ENCODE measurements at regions not wholly inside any gene's neighbourhood (a gene's known extent, or its start where the extent isn't known, plus 50 kb on each side); places are given as distances from the start of the nearest gene placed in this dataset.

GRCh38 chr5:153116916-153117315 lies 373.6 kb upstream of the GRIA1 start:
- Histone ChIP-seq H3K4me2 (no peak overlapping the region), H3K4me1 (no peaks in the 10 kb centered on the region), H3K27ac (no peak overlapping the region), H3K4me3 (no peak overlapping the region), H3K9me3 (no peaks in the 10 kb centered on the region)
- ATAC-seq (no peak), FAIRE-seq (no peak), DNase-seq (ENCODE audit: low read depth in 1 of 2, low spot score in 1 of 2) (no peak)
- CTCF ChIA-PET: no interaction called here
- POLR2A ChIA-PET: no interaction called here
- 0% methylated on average over 1 of the region's 1 CpG for WGBS (ENCODE audit: missing lambda C conversion rate)
- TF ChIP-seq ESRRA (IDR thresholded peaks at IDR 0.05; ENCODE audit: borderline replicate concordance, low read length) (no peak), USF2 (IDR thresholded peaks at IDR 0.05) (no peak), HOXA7 (CRISPR knock-in tag; IDR thresholded peaks at IDR 0.05) (no peak), RNF2 (IDR thresholded peaks at IDR 0.05; ENCODE audit: borderline replicate concordance, low read depth) (no peak), RARB (CRISPR knock-in tag; IDR thresholded peaks at IDR 0.05) (no peak)

- Histone ChIP-seq H3K4me2 (no peak overlapping the region), H3K4me1 (no peaks in the 10 kb centered on the region), H3K4me3 (no peak overlapping the region), H3K9me3 (no peaks in the 10 kb centered on the region), H3K27ac (no peak overlapping the region)
- TF ChIP-seq CBX2 (IDR thresholded peaks at IDR 0.05; ENCODE audit: borderline replicate concordance, low read depth): no peak
- TF ChIP-seq CEBPB (IDR thresholded peaks at IDR 0.05): no peak
- CTCF ChIA-PET: no interaction called here
- DNase-seq (ENCODE audit: low read depth in 1 of 2, low spot score in 1 of 2): no peak
- POLR2A ChIA-PET: no interaction called here
- FAIRE-seq: no peak
- no peak for ATAC-seq
- WGBS (ENCODE audit: missing lambda C conversion rate): 0% methylated on average over 1 of the region's 1 CpG
Observed at GRCh38 chr5:153118018-153118417, 372.5 kb upstream of the GRIA1 start.

GRCh38 chr5:153122403-153122802 lies 368.1 kb upstream of the GRIA1 start:
- TF ChIP-seq HES2 (IDR thresholded peaks at IDR 0.05): no peak
- TF ChIP-seq NR3C1 (IDR thresholded peaks at IDR 0.05): no peak
- TF ChIP-seq RAD21 (conservative IDR thresholded peaks at IDR 0.05 in 1 of 2, IDR thresholded peaks at IDR 0.05 in 1 of 2): no peak
- POLR2A ChIA-PET: no interaction called here
- FAIRE-seq: no peak

GRCh38 chr5:153130296-153130695 lies 360.2 kb upstream of the GRIA1 start:
- no peak for TF ChIP-seq GATA3 (IDR thresholded peaks at IDR 0.05; ENCODE audit: borderline replicate concordance)
- ATAC-seq (no peak), DNase-seq (ENCODE audit: low read depth in 1 of 2, low spot score in 1 of 2) (no peak), FAIRE-seq (no peak)
- Histone ChIP-seq H3K9me3 (no peaks in the 10 kb centered on the region), H3K4me1 (no peaks in the 10 kb centered on the region), H3K4me3 (no peak overlapping the region), H3K4me2 (no peak overlapping the region), H3K27ac (no peak overlapping the region)
- 0% methylated on average over 1 of the region's 1 CpG for WGBS (ENCODE audit: missing lambda C conversion rate)
- CTCF ChIA-PET: no interaction called here
- POLR2A ChIA-PET: no interaction called here

More at GRCh38 chr5:153122403-153122802, 368.1 kb upstream of the GRIA1 start:
- no peak for ATAC-seq
- no peak overlapping the region for H3K27ac ChIP-seq
- no peak for DNase-seq (ENCODE audit: low read depth in 1 of 2, low spot score in 1 of 2)
- 0% methylated on average over 2 of the region's 2 CpGs for WGBS (ENCODE audit: missing lambda C conversion rate)
- CTCF ChIA-PET: no interaction called here
- no peaks in the 10 kb centered on the region for H3K4me1 ChIP-seq
- no peak overlapping the region for H3K4me2 ChIP-seq
- H3K4me3 ChIP-seq: no peak overlapping the region
- H3K9me3 ChIP-seq: no peaks in the 10 kb centered on the region

GRCh38 chr5:153135411-153135810 lies 355.1 kb upstream of the GRIA1 start:
- Histone ChIP-seq H3K4me2 (no peak overlapping the region), H3K4me1 (no peaks in the 10 kb centered on the region), H3K27ac (no peak overlapping the region), H3K9me3 (no peaks in the 10 kb centered on the region), H3K4me3 (no peak overlapping the region)
- no peak for DNase-seq (ENCODE audit: low read depth in 1 of 2, low spot score in 1 of 2)
- CTCF ChIA-PET: no interaction called here
- no peak for TF ChIP-seq REST (IDR thresholded peaks at IDR 0.05)
- no peak for TF ChIP-seq ESRRA (IDR thresholded peaks at IDR 0.05; ENCODE audit: borderline replicate concordance, low read length)
- TF ChIP-seq RCOR1 (IDR thresholded peaks at IDR 0.05; ENCODE audit: low read depth, low read length): no peak
- no peak for TF ChIP-seq SMC3 (IDR thresholded peaks at IDR 0.05)
- no peak for TF ChIP-seq EHF (CRISPR knock-in tag; IDR thresholded peaks at IDR 0.05)
- no peak for TF ChIP-seq PBX3 (IDR thresholded peaks at IDR 0.05)
- no peak for TF ChIP-seq MAX (IDR thresholded peaks at IDR 0.05)
- no peak for FAIRE-seq
- POLR2A ChIA-PET: no interaction called here
- WGBS (ENCODE audit: missing lambda C conversion rate): 2% methylated on average over 4 of the region's 4 CpGs
- ATAC-seq: no peak
